ENCODE measurements at regions not wholly inside any gene's neighbourhood (a gene's known extent, or its start where the extent isn't known, plus 50 kb on each side); places are given as distances from the start of the nearest gene placed in this dataset.
A peak's percentile ranks its signal among the peaks of the same experiment; 100 is the strongest.

DNA sequence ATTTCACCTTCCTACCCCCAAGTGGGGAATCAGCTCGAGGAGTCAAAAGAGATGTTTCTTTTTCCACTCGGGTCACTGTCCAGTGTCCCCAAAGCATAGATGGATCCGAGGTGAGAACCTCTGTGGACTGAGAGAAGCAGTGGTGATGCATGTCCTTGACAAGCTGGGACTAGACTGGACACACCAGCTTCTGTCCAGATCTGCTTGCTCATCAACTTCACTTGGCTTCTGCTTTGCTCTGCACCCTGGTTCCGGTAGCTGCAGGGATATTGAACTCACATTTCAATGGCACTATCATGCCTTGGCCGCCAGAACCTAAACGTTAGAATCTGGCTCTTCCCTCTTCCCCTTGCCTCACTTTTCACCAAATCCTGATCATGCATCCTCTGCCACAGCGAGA, 50.3 kb upstream of the CXCL12 start:
- H3K4me3 ChIP-seq (replicated peaks; ENCODE audit: low read depth, low read length): no peak overlapping the region
- TF ChIP-seq, protein P1, sequence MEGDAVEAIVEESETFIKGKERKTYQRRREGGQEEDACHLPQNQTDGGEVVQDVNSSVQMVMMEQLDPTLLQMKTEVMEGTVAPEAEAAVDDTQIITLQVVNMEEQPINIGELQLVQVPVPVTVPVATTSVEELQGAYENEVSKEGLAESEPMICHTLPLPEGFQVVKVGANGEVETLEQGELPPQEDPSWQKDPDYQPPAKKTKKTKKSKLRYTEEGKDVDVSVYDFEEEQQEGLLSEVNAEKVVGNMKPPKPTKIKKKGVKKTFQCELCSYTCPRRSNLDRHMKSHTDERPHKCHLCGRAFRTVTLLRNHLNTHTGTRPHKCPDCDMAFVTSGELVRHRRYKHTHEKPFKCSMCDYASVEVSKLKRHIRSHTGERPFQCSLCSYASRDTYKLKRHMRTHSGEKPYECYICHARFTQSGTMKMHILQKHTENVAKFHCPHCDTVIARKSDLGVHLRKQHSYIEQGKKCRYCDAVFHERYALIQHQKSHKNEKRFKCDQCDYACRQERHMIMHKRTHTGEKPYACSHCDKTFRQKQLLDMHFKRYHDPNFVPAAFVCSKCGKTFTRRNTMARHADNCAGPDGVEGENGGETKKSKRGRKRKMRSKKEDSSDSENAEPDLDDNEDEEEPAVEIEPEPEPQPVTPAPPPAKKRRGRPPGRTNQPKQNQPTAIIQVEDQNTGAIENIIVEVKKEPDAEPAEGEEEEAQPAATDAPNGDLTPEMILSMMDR (IDR thresholded peaks at IDR 0.05; ENCODE audit: low read depth, low read length, missing control alignments): no peak
- DNase-seq (ENCODE audit: extremely low read depth, low read depth): no peak

DNA sequence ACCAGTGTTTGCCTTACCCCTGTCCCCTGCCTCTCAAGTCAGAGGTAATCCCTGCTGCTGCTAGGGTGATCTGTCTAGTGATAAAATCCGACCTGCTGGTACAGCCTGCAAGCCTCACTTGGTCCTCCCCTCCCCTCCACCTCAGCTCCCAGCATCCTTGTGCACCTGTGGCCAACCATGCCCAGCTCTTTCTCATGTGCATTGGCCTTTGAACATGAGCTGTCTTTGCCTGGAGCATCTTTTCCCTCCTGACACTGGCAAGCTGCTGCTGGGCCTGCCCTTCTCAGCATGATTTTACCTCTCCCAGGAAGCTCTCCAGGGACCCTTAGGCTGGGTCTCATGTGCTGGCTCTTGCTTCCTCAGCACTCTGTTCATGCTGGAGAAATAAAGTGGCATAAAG, 51.3 kb upstream of the CXCL12 start:
- no peak overlapping the region for H3K4me3 ChIP-seq (replicated peaks; ENCODE audit: low read depth, low read length)
- TF ChIP-seq, protein P1 (IDR thresholded peaks at IDR 0.05; ENCODE audit: low read depth, low read length, missing control alignments): no peak

DNA sequence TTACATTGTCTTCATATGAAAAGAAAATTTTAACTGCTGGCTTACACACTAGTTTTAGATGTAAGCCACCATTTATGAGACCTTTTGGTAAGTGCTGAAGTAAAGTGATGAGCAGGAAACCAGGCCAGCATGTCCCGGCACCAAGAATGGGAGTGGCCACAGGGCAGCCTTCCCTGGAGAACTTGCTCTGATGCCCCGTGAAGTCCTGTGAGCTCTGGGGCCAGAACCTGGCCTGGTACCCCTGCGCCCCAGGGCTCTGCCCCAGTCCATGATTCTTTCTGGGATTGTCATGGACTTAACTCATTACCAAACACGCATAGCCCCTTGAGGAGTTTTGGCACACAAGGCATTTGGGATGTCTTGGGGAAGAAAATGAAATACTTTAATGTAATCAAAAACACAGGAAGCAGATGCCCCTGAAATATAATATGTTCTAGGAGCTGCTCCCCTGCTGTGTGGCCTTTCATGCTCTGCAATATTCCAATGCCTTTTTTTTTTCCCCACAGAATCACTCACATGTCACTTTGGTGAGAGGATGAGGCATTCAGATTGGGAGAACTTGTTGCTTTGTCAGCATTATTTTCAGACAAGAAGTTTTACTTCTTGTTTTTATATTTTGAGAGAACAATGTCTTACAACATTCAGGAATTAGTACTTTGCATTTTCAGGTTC, 53.1 kb upstream of the CXCL12 start:
- TF ChIP-seq, protein P1 (IDR thresholded peaks at IDR 0.05; ENCODE audit: low read depth, low read length, missing control alignments): no peak
- no peak for DNase-seq (ENCODE audit: extremely low read depth, low read depth)
- H3K4me3 ChIP-seq (replicated peaks; ENCODE audit: low read depth, low read length): no peak overlapping the region

More for the DNA sequence above, 51.3 kb upstream of the CXCL12 start:
- DNase-seq (ENCODE audit: extremely low read depth, low read depth): no peak

DNA sequence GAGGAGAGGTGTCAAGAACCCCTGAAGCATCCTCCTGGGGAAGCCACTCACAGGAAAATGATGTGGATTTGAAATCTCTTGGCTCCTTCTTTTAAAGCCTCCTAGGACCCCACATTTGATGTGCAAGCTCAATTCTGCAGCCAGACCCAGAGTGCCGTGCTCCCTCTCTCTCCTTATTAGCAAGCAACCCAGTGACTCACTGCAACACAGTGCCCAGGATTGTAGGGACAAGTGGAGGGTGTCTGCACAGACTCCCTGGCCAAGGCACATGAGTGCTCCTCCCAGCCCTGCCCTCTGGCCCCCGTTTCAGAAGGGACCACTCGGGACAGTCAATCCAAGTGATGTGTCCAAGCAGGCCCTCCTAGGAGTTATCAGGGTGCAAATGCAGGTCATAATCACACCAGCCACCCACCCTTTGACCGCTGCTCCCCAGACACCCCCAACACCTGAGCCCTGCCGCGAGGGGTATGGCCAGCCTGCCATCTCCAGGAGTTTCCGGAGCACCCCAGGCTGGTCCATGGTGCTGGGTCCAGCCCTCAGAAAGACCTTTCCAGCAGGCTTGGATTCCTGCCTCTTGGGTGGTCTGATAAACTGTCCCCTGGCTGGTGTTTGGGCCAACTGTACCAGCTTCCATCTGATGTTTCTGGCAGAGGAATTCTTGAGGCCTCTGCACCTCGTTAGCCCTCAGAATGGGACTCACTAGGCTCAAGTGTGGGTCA, 54.5 kb upstream of the CXCL12 start:
- TF ChIP-seq, protein P1 (IDR thresholded peaks at IDR 0.05; ENCODE audit: low read depth, low read length, missing control alignments): no peak
- no peak for DNase-seq (ENCODE audit: extremely low read depth, low read depth)
- H3K4me3 ChIP-seq (replicated peaks; ENCODE audit: low read depth, low read length): no peak overlapping the region

DNA sequence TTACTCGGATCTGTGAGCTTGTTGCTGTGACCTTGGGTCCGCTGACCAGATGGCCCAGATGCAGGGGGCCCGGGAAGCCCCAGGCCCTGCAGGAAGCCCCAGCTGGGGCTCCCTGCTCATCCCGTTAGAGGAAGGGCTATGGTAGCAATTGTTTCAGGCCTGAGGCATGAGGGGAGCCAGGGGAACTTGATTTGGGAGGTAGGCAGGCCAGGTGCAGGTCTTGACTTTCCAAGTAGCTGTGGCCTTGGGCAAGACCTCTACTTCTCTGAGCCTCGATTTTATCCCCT, 55.0 kb upstream of the CXCL12 start:
- no peak for DNase-seq (ENCODE audit: extremely low read depth, low read depth)
- H3K4me3 ChIP-seq (replicated peaks; ENCODE audit: low read depth, low read length): no peak overlapping the region
- TF ChIP-seq, protein P1 (IDR thresholded peaks at IDR 0.05; ENCODE audit: low read depth, low read length, missing control alignments): no peak

DNA sequence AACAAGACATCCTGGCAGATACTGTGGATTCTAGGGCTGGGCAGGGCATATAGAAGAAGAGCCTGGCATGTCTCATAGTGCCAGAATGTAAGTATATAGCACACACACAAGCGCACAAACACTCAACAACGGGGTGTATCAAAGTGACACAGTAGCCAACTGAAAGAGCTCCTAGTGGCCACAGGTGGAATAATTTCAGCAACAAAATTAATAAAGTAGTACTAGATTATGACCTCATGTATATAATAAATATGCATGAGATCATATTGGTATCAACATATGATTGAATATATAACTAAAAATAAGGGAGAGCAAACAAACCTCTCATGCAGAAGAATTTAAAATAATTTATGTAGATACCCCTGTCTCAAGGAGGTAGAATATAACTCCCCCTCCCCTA, 72.4 kb upstream of the CXCL12 start:
- no peak overlapping the region for H3K4me3 ChIP-seq (replicated peaks; ENCODE audit: low read depth, low read length)
- TF ChIP-seq, protein P1 (IDR thresholded peaks at IDR 0.05; ENCODE audit: low read depth, low read length, missing control alignments): peak; percentile 21
- no peak for DNase-seq (ENCODE audit: extremely low read depth, low read depth)
